ENCODE measurements at regions not wholly inside any gene's neighbourhood (a gene's known extent, or its start where the extent isn't known, plus 50 kb on each side); places are given as distances from the start of the nearest gene placed in this dataset.

DNA sequence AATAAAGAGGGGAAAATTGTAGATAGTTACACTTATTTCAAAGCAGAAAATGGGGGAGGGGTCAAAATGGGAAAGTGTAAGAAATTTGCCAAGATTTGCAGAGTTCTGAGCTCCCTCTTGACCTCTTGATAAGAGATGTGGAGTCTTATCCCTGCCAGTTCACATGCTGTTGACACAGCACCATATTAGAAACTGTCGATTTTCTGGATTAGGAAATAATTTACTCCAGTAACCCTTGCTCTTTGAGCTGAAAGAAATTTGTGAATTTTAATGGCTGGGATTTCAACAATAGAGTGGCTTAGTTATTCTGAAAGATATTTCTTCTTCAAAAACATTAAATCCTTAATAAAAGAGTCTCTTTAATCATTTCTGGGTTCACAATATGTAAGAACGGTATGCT, 306.2 kb upstream of the CNTN4 start:
- TF ChIP-seq, protein P1, sequence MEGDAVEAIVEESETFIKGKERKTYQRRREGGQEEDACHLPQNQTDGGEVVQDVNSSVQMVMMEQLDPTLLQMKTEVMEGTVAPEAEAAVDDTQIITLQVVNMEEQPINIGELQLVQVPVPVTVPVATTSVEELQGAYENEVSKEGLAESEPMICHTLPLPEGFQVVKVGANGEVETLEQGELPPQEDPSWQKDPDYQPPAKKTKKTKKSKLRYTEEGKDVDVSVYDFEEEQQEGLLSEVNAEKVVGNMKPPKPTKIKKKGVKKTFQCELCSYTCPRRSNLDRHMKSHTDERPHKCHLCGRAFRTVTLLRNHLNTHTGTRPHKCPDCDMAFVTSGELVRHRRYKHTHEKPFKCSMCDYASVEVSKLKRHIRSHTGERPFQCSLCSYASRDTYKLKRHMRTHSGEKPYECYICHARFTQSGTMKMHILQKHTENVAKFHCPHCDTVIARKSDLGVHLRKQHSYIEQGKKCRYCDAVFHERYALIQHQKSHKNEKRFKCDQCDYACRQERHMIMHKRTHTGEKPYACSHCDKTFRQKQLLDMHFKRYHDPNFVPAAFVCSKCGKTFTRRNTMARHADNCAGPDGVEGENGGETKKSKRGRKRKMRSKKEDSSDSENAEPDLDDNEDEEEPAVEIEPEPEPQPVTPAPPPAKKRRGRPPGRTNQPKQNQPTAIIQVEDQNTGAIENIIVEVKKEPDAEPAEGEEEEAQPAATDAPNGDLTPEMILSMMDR (IDR thresholded peaks at IDR 0.05), result no peak
- TF ChIP-seq POLR2A (IDR thresholded peaks at IDR 0.05), result no peak

All from lower leg skin (tissue), 3 donors.